H54 (cell line): ENCODE measurements at regions not wholly inside any gene's neighbourhood (a gene's known extent, or its start where the extent isn't known, plus 50 kb on each side); places are given as distances from the start of the nearest gene placed in this dataset.

Source experiments
- DNase-seq: peaks from one replicate; pipeline ENCODE4 v3.0.0; 2011; ENCODE audit warnings: low spot score, mixed read lengths; ENCODE audit not compliant: insufficient read length
- FAIRE-seq: peaks from 3 replicates; lab custom pipeline; 2011; peaks lifted over from hg19 to GRCh38; lab: Jason Lieb, UNC
- POLR2A ChIP-seq: IDR thresholded peaks from 2 replicates; pipeline ENCODE4 v1.6.1; 2011; ENCODE audit warnings: low read depth, mild to moderate bottlenecking, low read length

GRCh38 chr2:184205048-184205596, 393.2 kb upstream of the ZNF804A start:
- DNase-seq (no peak), FAIRE-seq (no peak)
- TF ChIP-seq POLR2A, result no peak

- DNase-seq (no peak), FAIRE-seq (peak; percentile 60)
- TF ChIP-seq POLR2A, result no peak
Observed at GRCh38 chr2:184206045-184206444, 392.3 kb upstream of the ZNF804A start.

- DNase-seq, result no peak
- TF ChIP-seq POLR2A, result no peak
- FAIRE-seq, result no peak
Observed at GRCh38 chr2:184210329-184210728, 388.0 kb upstream of the ZNF804A start.

GRCh38 chr2:184215745-184216144, 382.6 kb upstream of the ZNF804A start:
- DNase-seq (no peak), FAIRE-seq (no peak)
- no peak for TF ChIP-seq POLR2A

- no peak for TF ChIP-seq POLR2A
- FAIRE-seq, result no peak
- DNase-seq, result no peak
Observed at GRCh38 chr2:184256611-184257010, 341.7 kb upstream of the ZNF804A start.

GRCh38 chr2:184261331-184261730, 337.0 kb upstream of the ZNF804A start:
- no peak for FAIRE-seq

GRCh38 chr2:184261818-184262217, 336.5 kb upstream of the ZNF804A start:
- FAIRE-seq, result no peak
- no peak for DNase-seq
- no peak for TF ChIP-seq POLR2A

More at GRCh38 chr2:184261331-184261730, 337.0 kb upstream of the ZNF804A start:
- no peak for TF ChIP-seq POLR2A
- DNase-seq, result no peak

GRCh38 chr2:184268900-184269477, 329.3 kb upstream of the ZNF804A start:
- TF ChIP-seq POLR2A, result no peak

GRCh38 chr2:184270660-184271059, 327.7 kb upstream of the ZNF804A start:
- DNase-seq, result no peak
- TF ChIP-seq POLR2A, result no peak
- FAIRE-seq, result no peak

More at GRCh38 chr2:184268900-184269477, 329.3 kb upstream of the ZNF804A start:
- FAIRE-seq (no peak), DNase-seq (no peak)

- no peak for DNase-seq
Observed at GRCh38 chr2:184272056-184272455, 326.3 kb upstream of the ZNF804A start.

GRCh38 chr2:184294831-184295230, 303.5 kb upstream of the ZNF804A start:
- FAIRE-seq (no peak), DNase-seq (no peak)
- no peak for TF ChIP-seq POLR2A

More at GRCh38 chr2:184272056-184272455, 326.3 kb upstream of the ZNF804A start:
- FAIRE-seq, result no peak
- TF ChIP-seq POLR2A, result no peak

- no peak for TF ChIP-seq POLR2A
- FAIRE-seq (no peak), DNase-seq (no peak)
Observed at GRCh38 chr2:184297085-184297484, 301.2 kb upstream of the ZNF804A start.

GRCh38 chr2:184302506-184302905, 295.8 kb upstream of the ZNF804A start:
- DNase-seq (no peak), FAIRE-seq (no peak)
- TF ChIP-seq POLR2A, result no peak

- DNase-seq, result no peak
- FAIRE-seq, result no peak
Observed at GRCh38 chr2:184304006-184304405, 294.3 kb upstream of the ZNF804A start.

GRCh38 chr2:184305105-184305504, 293.2 kb upstream of the ZNF804A start:
- TF ChIP-seq POLR2A, result no peak
- FAIRE-seq (no peak), DNase-seq (no peak)

More at GRCh38 chr2:184304006-184304405, 294.3 kb upstream of the ZNF804A start:
- no peak for TF ChIP-seq POLR2A

GRCh38 chr2:184308706-184309105, 289.6 kb upstream of the ZNF804A start:
- FAIRE-seq, result no peak
- TF ChIP-seq POLR2A, result no peak
- DNase-seq, result no peak
